ENCODE measurements at regions not wholly inside any gene's neighbourhood (a gene's known extent, or its start where the extent isn't known, plus 50 kb on each side); places are given as distances from the start of the nearest gene placed in this dataset.

DNA sequence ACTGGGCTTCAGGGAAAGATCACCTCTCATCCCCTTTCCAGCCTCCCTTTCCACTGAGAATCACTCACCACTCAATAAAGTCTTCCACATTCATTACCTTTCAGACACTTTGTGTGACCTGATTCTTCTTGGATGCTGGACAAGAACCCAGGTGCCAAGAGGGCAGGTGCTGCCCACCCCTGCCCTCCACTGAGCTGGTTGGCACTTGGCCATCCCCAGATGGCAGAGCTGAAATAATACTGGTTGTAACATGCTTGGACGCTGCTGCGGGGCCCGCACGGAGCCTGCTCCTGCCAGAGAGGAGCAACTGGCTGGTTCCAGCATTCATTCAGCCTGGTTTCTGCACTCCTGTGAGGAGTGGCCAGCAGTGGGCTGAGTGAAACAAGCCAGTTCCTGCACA, 386.7 kb upstream of the CCDC196 start:
- no peaks in the 10 kb centered on the region for H4K20me1 ChIP-seq (ENCODE audit: insufficient read depth)
- H3K27me3 ChIP-seq (ENCODE audit: insufficient read depth, low read depth) = no peaks in the 10 kb centered on the region
- no peaks in the 10 kb centered on the region for H3K4me1 ChIP-seq (ENCODE audit: low read depth, poor library complexity, severe bottlenecking)
- H3K4me3 ChIP-seq (IDR thresholded peaks at IDR 0.05; ENCODE audit: insufficient read depth, low read depth, low read length) = no peak overlapping the region
- TF ChIP-seq, protein P1, sequence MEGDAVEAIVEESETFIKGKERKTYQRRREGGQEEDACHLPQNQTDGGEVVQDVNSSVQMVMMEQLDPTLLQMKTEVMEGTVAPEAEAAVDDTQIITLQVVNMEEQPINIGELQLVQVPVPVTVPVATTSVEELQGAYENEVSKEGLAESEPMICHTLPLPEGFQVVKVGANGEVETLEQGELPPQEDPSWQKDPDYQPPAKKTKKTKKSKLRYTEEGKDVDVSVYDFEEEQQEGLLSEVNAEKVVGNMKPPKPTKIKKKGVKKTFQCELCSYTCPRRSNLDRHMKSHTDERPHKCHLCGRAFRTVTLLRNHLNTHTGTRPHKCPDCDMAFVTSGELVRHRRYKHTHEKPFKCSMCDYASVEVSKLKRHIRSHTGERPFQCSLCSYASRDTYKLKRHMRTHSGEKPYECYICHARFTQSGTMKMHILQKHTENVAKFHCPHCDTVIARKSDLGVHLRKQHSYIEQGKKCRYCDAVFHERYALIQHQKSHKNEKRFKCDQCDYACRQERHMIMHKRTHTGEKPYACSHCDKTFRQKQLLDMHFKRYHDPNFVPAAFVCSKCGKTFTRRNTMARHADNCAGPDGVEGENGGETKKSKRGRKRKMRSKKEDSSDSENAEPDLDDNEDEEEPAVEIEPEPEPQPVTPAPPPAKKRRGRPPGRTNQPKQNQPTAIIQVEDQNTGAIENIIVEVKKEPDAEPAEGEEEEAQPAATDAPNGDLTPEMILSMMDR (conservative IDR thresholded peaks at IDR 0.05; ENCODE audit: low read depth, low read length) = no peak
- no peak overlapping the region for H3K4me2 ChIP-seq
- no peaks in the 10 kb centered on the region for H3K79me2 ChIP-seq (ENCODE audit: insufficient read depth, low read depth)
- H2AFZ ChIP-seq (ENCODE audit: low read depth) = no peak overlapping the region
- no peak overlapping the region for H3K9ac ChIP-seq
- no peaks in the 10 kb centered on the region for H3K36me3 ChIP-seq (ENCODE audit: insufficient read depth)
- H3K27ac ChIP-seq = no peak overlapping the region

DNA sequence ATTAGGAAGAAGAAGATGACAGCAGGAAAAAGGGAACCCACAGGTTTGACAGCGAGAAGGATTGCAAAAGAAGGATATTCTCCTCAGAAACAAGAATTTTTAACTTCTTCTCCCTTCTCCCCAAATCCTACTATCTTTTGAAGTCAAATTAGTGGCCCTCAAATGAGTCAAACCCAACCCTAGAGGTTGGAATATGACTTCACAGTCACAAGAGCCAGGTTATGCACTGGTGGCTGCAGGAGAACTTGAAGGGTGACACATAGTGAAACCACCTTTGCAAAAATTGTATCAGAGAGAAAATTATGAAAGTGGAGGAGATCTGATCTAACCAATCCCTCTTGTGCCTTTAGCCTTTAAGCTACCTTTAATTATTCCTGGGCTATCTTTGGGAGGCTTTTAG, 386.2 kb upstream of the CCDC196 start:
- TF ChIP-seq, protein P1 (conservative IDR thresholded peaks at IDR 0.05; ENCODE audit: low read depth, low read length) = no peak
- no peak overlapping the region for H3K9ac ChIP-seq
- H4K20me1 ChIP-seq (ENCODE audit: insufficient read depth) = no peaks in the 10 kb centered on the region
- no peak overlapping the region for H2AFZ ChIP-seq (ENCODE audit: low read depth)
- H3K4me2 ChIP-seq = no peak overlapping the region
- no peaks in the 10 kb centered on the region for H3K36me3 ChIP-seq (ENCODE audit: insufficient read depth)
- no peaks in the 10 kb centered on the region for H3K4me1 ChIP-seq (ENCODE audit: low read depth, poor library complexity, severe bottlenecking)
- H3K27ac ChIP-seq = no peak overlapping the region
- no peaks in the 10 kb centered on the region for H3K79me2 ChIP-seq (ENCODE audit: insufficient read depth, low read depth)
- H3K4me3 ChIP-seq (IDR thresholded peaks at IDR 0.05; ENCODE audit: insufficient read depth, low read depth, low read length) = no peak overlapping the region
- H3K27me3 ChIP-seq (ENCODE audit: insufficient read depth, low read depth) = no peaks in the 10 kb centered on the region

DNA sequence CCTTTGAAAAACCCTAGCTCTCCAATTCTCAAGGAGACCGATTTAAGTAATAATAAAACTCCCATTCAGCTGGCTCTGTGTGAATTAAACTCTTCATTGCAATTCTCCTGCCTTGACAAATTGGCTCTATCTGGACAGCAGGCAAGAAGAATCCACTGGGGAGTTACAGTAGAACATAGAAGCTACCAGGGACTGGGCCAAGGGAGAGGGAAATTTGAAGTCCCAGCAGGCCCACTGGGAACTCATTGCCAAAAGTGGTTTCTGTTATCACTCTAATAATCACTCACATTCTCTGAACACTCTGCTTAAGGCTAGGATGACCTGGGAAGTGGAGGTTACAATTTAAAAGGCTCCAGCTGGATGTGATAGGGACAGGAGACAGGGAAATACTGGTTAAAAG, 384.5 kb upstream of the CCDC196 start:
- Histone ChIP-seq H3K27me3 (ENCODE audit: insufficient read depth, low read depth) (no peaks in the 10 kb centered on the region), H3K9ac (no peak overlapping the region), H3K27ac (no peak overlapping the region), H3K4me1 (ENCODE audit: low read depth, poor library complexity, severe bottlenecking) (no peaks in the 10 kb centered on the region), H3K4me3 (IDR thresholded peaks at IDR 0.05; ENCODE audit: insufficient read depth, low read depth, low read length) (no peak overlapping the region), H2AFZ (ENCODE audit: low read depth) (no peak overlapping the region), H3K36me3 (ENCODE audit: insufficient read depth) (no peaks in the 10 kb centered on the region), H3K79me2 (ENCODE audit: insufficient read depth, low read depth) (no peaks in the 10 kb centered on the region), H3K4me2 (no peak overlapping the region), H4K20me1 (ENCODE audit: insufficient read depth) (no peaks in the 10 kb centered on the region)
- TF ChIP-seq, protein P1 (conservative IDR thresholded peaks at IDR 0.05; ENCODE audit: low read depth, low read length) = no peak

DNA sequence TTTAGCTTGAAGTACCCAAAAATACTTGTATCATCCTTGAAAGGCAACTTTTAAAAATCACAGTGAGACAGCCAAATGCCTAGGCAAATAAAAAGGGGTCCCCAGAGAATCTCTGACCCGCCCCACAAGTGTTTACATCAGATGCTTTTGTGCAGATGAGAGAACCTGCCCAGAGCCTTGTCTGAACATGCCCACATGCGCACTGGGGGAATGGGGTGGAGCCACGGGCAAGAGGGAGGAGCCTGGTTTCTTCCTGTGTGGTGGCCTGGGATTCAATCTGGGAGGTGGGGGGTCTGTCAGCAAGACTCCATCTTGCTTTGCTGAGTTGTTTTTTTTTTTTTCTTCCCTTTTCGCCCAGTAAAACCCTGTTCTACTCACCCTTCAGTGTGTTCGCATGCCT, 381.7 kb upstream of the CCDC196 start:
- H3K27ac ChIP-seq = no peak overlapping the region
- no peak overlapping the region for H2AFZ ChIP-seq (ENCODE audit: low read depth)
- no peaks in the 10 kb centered on the region for H3K4me1 ChIP-seq (ENCODE audit: low read depth, poor library complexity, severe bottlenecking)
- TF ChIP-seq, protein P1 (conservative IDR thresholded peaks at IDR 0.05; ENCODE audit: low read depth, low read length) = no peak
- no peaks in the 10 kb centered on the region for H4K20me1 ChIP-seq (ENCODE audit: insufficient read depth)
- H3K4me2 ChIP-seq = no peak overlapping the region
- no peaks in the 10 kb centered on the region for H3K27me3 ChIP-seq (ENCODE audit: insufficient read depth, low read depth)
- H3K79me2 ChIP-seq (ENCODE audit: insufficient read depth, low read depth) = no peaks in the 10 kb centered on the region
- no peak overlapping the region for H3K4me3 ChIP-seq (IDR thresholded peaks at IDR 0.05; ENCODE audit: insufficient read depth, low read depth, low read length)
- no peak overlapping the region for H3K9ac ChIP-seq
- no peaks in the 10 kb centered on the region for H3K36me3 ChIP-seq (ENCODE audit: insufficient read depth)

DNA sequence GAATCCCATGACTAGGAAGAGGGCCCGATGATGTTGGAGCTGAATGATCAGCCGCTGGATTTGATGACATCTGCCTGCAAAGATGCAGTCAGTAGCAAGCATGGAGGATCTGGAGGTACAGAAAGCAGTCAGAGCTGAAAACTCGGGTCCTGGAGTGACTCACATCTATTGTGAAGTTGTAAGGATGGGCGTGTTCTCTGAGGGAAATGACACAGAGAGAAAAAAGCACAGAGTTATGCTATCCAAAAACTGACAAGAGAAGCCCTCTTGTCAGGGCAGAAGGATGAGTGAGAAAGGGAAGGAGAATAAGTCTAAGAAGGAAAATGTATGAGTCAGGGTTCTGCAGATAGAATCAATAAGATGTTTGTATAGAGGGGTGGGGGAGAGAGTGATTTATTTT, 380.4 kb upstream of the CCDC196 start:
- Histone ChIP-seq H4K20me1 (ENCODE audit: insufficient read depth) (no peaks in the 10 kb centered on the region), H3K4me1 (ENCODE audit: low read depth, poor library complexity, severe bottlenecking) (no peaks in the 10 kb centered on the region), H3K79me2 (ENCODE audit: insufficient read depth, low read depth) (no peaks in the 10 kb centered on the region), H2AFZ (ENCODE audit: low read depth) (no peak overlapping the region), H3K4me3 (IDR thresholded peaks at IDR 0.05; ENCODE audit: insufficient read depth, low read depth, low read length) (no peak overlapping the region), H3K4me2 (no peak overlapping the region), H3K27me3 (ENCODE audit: insufficient read depth, low read depth) (no peaks in the 10 kb centered on the region), H3K27ac (no peak overlapping the region), H3K36me3 (ENCODE audit: insufficient read depth) (no peaks in the 10 kb centered on the region), H3K9ac (no peak overlapping the region)
- TF ChIP-seq, protein P1 (conservative IDR thresholded peaks at IDR 0.05; ENCODE audit: low read depth, low read length) = no peak

Data from KMS-11 (cell line).